Stimulated activated effector memory CD8-positive, alpha-beta T cell treated with anti-CD3 and anti-CD28 coated beads, Interleukin-12 subunit alpha, Interleukin-12 subunit beta, amount 100 ng/mL, for 72 hours (primary cell): ENCODE measurements at regions not wholly inside any gene's neighbourhood (a gene's known extent, or its start where the extent isn't known, plus 50 kb on each side); places are given as distances from the start of the nearest gene placed in this dataset.

Experiments used
- ATAC-seq: fragments of 150-1000 bp; cut with Tn5 transposase; 2 replicates; pipeline ENCODE4 v1.10.0; 2021
- DNase-seq, 2 donors: peaks; one replicate each; pipeline ENCODE4 v3.0.0; 2021 to 2022; ENCODE audit warnings: low spot score in 2 of 2
- H3K27ac Mint-ChIP-seq: one replicate; pipeline ENCODE4 v1.8.0; 2022; ENCODE audit warnings: mild to moderate bottlenecking, mixed read lengths
- H3K36me3 Mint-ChIP-seq: one replicate; pipeline ENCODE4 v1.8.0; 2022; ENCODE audit warnings: mild to moderate bottlenecking, mixed read lengths
- H3K4me1 Mint-ChIP-seq: one replicate; pipeline ENCODE4 v1.8.0; 2022; ENCODE audit warnings: mixed read lengths
- H3K4me3 Mint-ChIP-seq: one replicate; pipeline ENCODE4 v1.8.0; 2022; ENCODE audit warnings: mild to moderate bottlenecking, mixed read lengths
- H3K9me3 Mint-ChIP-seq: one replicate; pipeline ENCODE4 v1.8.0; 2022; ENCODE audit warnings: mixed read lengths

DNA sequence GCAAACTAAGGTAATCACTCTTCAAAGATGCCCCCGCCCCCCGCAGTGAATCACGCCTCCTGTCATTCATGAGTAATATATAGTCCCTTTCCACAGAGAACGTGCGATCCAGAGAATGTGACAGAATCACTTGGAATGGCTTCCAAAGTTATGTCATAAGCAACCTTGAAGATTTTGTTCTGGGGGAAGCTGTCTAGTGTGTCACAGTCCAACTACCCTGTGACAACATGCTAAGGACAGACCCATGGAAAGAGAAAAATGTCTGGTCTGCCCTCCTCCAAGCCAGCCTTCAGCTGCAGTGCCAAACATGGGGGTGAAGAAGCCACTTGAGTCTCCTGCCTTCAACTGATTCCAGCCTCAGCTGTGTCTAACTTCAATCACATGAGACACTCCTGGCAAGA, 259.1 kb downstream of the SS18 start:
- Mint-ChIP-seq H3K27ac (no peak overlapping the region), H3K4me1 (no peaks in the 10 kb centered on the region), H3K9me3 (no peaks in the 10 kb centered on the region), H3K4me3 (no peak overlapping the region), H3K36me3 (no peaks in the 10 kb centered on the region)
- DNase-seq = no peak
- no peak for ATAC-seq

DNA sequence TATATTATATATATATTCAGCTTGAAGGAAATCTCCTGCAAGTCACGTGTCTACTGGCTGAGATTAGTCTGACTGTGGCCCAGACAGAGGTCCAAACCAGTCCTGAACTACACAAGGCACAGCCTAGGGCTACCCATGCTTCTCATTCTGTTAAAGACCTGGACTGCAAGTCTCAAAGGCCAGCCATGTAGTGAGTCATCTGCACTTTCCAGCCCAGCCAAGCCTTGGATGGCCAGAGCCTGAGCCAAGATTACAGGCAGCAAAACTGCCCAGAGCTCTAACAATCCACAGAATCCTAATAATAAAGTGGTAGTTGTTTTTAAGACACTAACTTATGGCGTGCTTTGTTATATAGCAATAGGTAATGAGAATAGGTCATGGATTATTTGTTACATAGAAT, 259.6 kb downstream of the SS18 start:
- no peak for DNase-seq
- no peaks in the 10 kb centered on the region for H3K9me3 Mint-ChIP-seq
- no peaks in the 10 kb centered on the region for H3K36me3 Mint-ChIP-seq
- no peak for ATAC-seq
- H3K4me1 Mint-ChIP-seq = no peaks in the 10 kb centered on the region
- H3K4me3 Mint-ChIP-seq = no peak overlapping the region
- H3K27ac Mint-ChIP-seq = no peak overlapping the region

DNA sequence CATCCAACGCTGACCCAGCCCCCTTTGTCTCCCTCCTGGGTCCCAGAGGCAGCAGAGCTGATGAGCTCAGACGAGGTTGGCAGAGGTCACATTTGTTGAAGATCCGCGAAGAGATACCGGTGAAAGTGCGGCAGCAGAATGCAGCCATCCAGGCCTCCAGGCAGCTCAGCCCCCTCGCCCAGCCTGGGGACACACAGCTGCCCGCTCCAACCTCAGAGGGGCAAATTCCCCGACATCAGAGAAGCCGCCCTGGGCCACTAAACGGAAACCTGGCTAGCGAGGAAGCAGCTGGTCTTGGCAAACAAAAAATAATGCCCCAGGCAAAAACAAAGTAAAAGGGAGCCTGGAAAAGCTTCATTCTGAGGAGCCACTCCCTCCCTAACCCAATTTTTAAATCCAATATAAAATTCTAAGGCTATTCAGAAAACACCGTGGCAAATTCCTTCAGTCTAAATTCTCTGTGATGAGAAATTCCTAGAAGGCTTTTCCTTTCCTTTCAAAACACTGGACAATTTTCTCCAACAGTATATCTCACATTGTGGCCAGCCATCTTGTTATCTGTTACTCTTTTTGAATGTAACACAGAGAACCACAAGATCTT, 262.4 kb downstream of the SS18 start:
- H3K27ac Mint-ChIP-seq = no peak overlapping the region
- no peaks in the 10 kb centered on the region for H3K36me3 Mint-ChIP-seq
- no peak overlapping the region for H3K4me3 Mint-ChIP-seq
- H3K9me3 Mint-ChIP-seq = no peaks in the 10 kb centered on the region
- ATAC-seq (no peak), DNase-seq (no peak)
- H3K4me1 Mint-ChIP-seq = no peaks in the 10 kb centered on the region

DNA sequence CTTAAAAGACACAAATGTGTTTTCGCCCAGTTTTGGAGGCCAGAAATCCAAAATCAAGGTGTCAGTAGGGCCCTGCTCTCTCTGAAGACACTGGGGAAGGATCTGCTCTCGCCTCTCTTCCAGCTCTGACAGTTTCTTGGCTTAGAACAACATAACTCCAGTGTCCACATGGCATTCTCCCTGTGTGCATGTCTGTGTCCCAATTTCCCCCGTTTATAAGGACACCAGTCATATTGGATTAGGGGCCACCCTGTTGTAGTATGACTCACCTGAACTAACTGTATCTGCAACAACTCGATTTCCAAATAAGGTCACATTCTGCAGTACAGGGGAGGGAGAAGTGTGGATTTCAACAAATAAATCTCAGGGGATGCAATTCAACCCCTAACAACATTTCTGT, 263.2 kb downstream of the SS18 start:
- H3K36me3 Mint-ChIP-seq = no peaks in the 10 kb centered on the region
- H3K27ac Mint-ChIP-seq = no peak overlapping the region
- H3K4me3 Mint-ChIP-seq = no peak overlapping the region
- H3K9me3 Mint-ChIP-seq = no peaks in the 10 kb centered on the region
- no peak for ATAC-seq
- H3K4me1 Mint-ChIP-seq = no peaks in the 10 kb centered on the region
- no peak for DNase-seq

DNA sequence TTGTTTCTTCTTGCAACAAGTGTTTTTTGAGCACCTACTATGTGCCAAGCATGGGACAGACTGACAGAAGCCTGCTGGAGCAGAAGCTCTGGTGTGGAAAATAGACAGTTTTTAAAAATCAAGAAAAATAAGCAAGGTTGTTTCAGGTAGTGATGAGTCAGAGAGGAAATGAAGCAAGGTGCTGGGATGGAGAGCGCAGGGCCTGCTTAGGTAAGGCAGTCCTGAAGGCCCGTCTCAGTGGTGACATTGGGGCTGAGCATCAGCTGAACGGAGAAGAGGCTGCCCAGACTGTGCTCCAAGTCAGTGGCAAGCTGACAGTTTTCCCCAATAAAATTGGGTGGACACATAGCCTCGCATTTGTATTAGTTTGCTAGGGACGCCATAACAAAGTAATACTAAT, 263.6 kb downstream of the SS18 start:
- DNase-seq = no peak
- Mint-ChIP-seq H3K27ac (no peak overlapping the region), H3K36me3 (no peaks in the 10 kb centered on the region), H3K9me3 (no peaks in the 10 kb centered on the region), H3K4me1 (no peaks in the 10 kb centered on the region), H3K4me3 (no peak overlapping the region)
- peak; percentile 43 for ATAC-seq

DNA sequence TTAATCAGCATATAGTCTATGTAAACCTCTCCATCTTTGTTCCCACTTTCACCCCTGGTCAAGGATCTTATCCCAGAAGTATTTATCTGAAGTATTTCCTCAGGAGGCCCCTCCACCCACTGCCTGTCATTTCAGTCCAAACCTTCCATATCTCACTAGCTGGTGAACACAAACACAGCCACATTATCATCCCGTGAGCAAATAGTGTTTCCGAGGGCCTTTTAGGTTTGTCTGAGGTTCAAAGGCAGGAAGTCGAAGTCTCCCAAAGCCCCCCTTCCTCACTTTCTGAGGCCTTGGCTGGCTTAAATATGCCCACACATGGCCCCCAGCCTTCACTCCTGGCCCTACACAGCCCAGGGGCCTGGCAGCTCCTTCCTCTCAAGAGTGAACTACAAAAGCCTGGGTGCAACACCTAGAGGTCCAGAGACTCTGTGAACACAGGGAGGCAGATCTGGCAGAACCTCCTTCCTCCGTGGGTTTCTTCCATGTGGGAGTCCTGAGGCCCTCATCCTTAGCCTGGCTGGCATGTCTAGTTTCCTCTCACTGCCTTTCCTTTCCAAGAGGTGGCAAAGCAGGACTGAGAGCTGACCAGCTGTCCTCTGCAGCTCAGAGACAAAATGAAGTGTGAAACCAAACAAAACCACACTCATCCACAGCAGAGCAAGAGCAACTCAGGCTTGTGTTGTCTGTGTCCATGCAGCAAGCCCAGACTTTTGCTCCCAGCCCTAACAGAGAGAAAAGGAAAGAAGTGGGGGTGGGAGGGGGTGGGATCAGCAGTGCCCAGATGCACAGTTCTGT, 264.2 kb downstream of the SS18 start:
- Mint-ChIP-seq H3K4me1 (no peaks in the 10 kb centered on the region), H3K27ac (no peak overlapping the region), H3K36me3 (no peaks in the 10 kb centered on the region), H3K4me3 (no peak overlapping the region), H3K9me3 (no peaks in the 10 kb centered on the region)
- DNase-seq = no peak
- peak; percentile 24 for ATAC-seq

DNA sequence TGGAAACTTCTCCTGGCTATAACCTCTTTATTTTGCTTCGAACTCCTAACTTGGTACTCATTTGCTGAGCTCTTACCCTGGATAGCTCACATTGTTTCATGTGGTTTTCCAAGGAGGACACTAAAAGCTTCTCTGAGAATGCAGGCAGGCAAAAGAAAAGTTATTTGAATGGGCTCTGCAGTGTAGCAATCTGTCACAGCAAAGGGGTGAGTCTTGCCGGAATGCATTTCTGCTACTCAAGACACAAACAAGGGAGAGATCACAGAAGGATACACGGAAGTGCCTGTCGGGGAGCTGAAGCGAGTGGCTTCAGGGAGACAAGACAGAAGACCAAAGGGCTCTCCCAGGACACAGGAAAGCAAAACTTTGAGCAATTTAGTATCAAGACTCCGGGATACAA, 265.4 kb downstream of the SS18 start:
- no peak for DNase-seq
- H3K36me3 Mint-ChIP-seq = no peaks in the 10 kb centered on the region
- no peak overlapping the region for H3K4me3 Mint-ChIP-seq

DNA sequence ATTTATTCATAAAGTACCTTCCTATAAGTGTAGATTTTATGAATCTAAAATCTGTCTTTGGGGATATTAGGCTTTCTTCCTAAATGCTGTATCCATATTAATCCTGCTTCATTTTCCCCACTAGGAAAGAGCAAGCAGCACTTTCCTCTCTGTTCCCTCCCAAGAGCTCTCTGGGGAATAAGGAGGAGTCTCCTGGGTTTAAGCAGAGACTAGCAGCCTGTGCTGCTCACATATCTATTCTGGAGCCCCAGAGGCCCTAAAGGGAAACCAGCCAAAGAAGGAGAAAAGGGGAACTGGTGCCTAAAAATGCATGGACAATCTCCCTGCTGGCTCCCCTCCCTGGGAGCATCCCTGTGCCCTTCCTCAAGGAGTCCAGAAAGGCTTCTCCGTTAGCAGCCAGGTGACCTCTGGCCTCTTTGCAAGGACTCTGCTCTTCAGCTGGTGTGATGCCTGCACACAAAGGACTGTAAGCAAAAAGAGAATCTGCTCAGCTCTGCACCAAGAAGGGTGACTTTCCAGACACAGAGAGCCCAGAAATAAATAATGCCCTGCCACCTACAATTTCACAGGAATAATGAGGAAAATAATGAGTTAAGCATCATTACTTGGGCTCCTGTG, 270.6 kb downstream of the SS18 start:
- no peak overlapping the region for H3K4me3 Mint-ChIP-seq
- H3K27ac Mint-ChIP-seq = no peak overlapping the region
- H3K36me3 Mint-ChIP-seq = no peaks in the 10 kb centered on the region
- peaks cover 8% of the 10 kb centered on the region for H3K4me1 Mint-ChIP-seq
- no peaks in the 10 kb centered on the region for H3K9me3 Mint-ChIP-seq
- no peak for ATAC-seq
- DNase-seq = no peak

More for the DNA sequence above, 265.4 kb downstream of the SS18 start:
- Mint-ChIP-seq H3K9me3 (no peaks in the 10 kb centered on the region), H3K27ac (no peak overlapping the region), H3K4me1 (no peaks in the 10 kb centered on the region)
- no peak for ATAC-seq

DNA sequence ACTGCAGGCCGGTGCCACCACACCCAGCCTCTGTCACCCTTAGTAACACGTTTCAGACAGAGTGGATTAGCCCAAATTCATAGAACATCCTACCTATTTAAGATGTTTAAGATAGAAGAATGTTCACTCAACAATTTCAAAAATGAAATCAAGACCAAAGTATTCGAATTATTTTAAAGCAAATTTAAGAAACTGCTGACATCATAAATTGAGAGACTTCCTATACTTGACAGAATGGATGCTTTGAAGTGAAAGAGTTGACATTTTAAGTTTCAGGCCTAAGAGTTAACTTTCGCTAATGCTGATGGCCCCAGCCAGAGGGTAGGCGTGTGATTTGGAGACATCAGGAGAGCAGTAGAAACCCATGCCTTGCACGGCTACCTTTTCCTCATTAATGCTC, 271.9 kb downstream of the SS18 start:
- H3K9me3 Mint-ChIP-seq = no peaks in the 10 kb centered on the region
- H3K4me1 Mint-ChIP-seq = peaks cover 9% of the 10 kb centered on the region
- H3K4me3 Mint-ChIP-seq = no peak overlapping the region
- H3K27ac Mint-ChIP-seq = no peak overlapping the region
- no peaks in the 10 kb centered on the region for H3K36me3 Mint-ChIP-seq
- no peak for ATAC-seq
- no peak for DNase-seq

DNA sequence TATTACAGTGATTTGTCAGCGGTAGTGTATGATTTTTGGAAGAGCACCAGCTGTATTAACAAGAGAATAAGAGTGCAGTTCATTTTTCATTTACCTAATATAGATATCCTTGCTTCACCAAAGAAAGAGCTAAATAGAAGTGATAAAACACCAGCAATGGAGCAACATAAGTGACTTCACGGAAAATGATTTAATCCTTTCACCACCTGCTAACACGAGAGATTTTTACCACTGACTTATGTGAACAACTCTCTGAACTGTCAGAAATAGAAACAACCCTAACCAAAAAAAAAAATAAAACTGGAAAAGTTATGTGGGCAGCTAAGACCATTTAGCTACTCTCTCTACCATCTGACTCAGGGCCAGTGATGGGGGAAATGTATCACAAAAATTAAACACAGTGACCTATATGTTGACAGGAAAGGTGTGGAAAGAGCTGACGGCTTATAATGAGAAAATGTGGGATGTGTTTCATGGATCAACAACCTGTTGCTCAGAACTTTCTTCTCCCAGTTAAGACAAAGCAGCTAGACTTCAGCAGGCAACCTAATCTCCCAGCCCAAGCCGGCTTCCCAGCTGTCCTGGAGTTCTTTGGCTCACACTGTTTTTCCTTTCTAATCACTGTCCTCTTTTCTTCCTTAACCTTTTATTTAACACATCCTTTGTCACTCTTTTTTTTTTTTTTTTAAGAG, 272.7 kb downstream of the SS18 start:
- no peak for DNase-seq
- no peaks in the 10 kb centered on the region for H3K36me3 Mint-ChIP-seq
- H3K9me3 Mint-ChIP-seq = no peaks in the 10 kb centered on the region
- no peak overlapping the region for H3K4me3 Mint-ChIP-seq
- H3K27ac Mint-ChIP-seq = no peak overlapping the region
- H3K4me1 Mint-ChIP-seq = peaks cover 9% of the 10 kb centered on the region
- no peak for ATAC-seq

DNA sequence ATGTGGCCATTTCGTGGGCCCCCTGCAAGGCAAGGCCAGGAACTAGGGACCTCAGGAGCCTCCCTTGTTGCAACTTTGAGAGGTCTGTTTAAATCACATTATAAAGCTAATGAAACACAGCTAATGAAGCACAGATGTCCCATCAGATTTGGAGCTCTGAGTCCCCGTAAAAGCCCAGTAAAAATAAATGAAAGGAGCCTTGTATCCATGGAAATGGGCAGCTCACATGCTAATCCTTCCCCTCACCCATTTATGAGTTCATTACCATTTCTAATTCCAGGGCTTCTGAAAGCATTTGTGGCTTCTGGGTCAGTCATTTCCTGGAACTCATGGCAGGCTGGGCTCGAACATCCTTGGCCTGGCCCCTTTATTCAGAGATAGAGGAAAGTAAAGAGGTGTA, 274.8 kb downstream of the SS18 start:
- H3K9me3 Mint-ChIP-seq = no peaks in the 10 kb centered on the region
- ATAC-seq = no peak
- H3K4me3 Mint-ChIP-seq = no peak overlapping the region
- DNase-seq = no peak
- peak overlapping the region; percentile 18 for H3K27ac Mint-ChIP-seq
- H3K4me1 Mint-ChIP-seq = peaks cover 9% of the 10 kb centered on the region
- no peaks in the 10 kb centered on the region for H3K36me3 Mint-ChIP-seq

DNA sequence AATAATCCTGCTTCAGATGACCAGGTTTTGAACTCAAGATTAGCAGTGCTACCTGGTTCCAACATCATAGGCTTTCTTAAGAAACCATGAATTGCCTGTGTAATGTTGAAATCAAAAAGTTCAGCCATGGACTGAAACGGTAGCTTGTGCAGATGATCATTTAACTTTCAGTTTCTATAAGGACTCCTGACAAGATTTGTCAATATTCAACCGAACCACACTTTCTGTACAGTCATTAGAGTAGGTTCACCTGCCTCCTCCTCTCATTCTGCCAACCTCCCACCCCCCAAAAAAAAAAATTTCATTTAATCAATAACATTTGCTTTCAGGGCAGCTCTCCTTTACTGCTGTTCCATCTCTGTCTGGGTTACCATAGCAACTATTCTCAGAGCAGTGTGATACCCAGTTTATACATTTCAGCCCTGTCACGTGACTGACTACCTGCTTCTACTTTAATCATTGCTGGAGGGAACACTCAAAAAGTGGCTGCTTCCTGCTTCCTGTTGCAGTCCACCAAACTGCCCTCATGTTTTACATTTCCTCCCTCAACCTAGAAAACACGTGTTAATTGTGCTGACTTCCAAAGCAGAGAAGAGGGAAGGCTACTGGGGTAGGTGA, 275.5 kb downstream of the SS18 start:
- H3K4me1 Mint-ChIP-seq = peaks cover 9% of the 10 kb centered on the region
- no peaks in the 10 kb centered on the region for H3K36me3 Mint-ChIP-seq
- ATAC-seq = peak; percentile 60
- peak overlapping the region; percentile 18 for H3K27ac Mint-ChIP-seq
- no peak for DNase-seq
- H3K4me3 Mint-ChIP-seq = no peak overlapping the region
- no peaks in the 10 kb centered on the region for H3K9me3 Mint-ChIP-seq

DNA sequence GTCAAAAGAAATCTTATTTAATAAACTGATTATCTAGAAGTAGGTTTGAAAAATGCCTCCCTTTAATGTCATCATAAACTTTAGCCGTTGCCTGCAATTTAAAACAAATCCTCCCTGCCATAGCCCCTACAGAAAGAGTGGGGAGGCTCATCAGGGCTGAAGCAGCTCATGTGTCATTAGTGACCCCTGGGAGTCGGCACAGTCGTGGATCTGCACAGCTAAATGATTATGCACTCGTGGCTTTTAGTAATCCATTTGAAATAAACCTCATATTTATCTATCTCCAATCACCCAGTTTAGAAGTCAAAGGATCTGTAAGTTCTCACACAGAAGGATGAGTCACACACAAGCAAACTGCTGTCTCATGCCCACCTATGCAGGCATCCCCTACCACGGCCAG, 277.3 kb downstream of the SS18 start:
- Mint-ChIP-seq H3K9me3 (no peaks in the 10 kb centered on the region), H3K4me1 (peaks cover 9% of the 10 kb centered on the region), H3K4me3 (no peak overlapping the region), H3K27ac (no peak overlapping the region), H3K36me3 (no peaks in the 10 kb centered on the region)
- no peak for ATAC-seq
- no peak for DNase-seq

DNA sequence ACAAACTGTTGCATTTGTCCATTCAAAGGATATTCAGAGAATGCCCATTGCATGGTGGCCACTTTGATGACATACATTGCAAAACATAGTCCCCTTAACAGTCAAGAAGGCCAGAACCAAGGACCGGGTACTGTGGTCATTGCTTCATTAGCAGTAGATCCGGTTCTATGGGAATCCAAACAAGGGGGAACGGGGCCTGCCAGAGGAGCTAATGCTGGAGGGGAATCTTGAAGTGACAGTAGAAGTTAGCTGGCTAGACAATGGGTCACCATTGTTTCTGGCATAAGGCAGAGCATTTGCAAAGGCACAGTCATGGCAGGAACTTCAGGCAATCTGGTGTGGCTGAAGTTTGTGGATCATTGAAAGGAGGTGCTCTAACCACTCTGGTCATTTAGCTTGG, 279.7 kb downstream of the SS18 start:
- no peak for DNase-seq
- no peak overlapping the region for H3K27ac Mint-ChIP-seq
- H3K9me3 Mint-ChIP-seq = no peaks in the 10 kb centered on the region
- H3K36me3 Mint-ChIP-seq = no peaks in the 10 kb centered on the region
- peaks cover 9% of the 10 kb centered on the region for H3K4me1 Mint-ChIP-seq
- ATAC-seq = no peak
- no peak overlapping the region for H3K4me3 Mint-ChIP-seq

DNA sequence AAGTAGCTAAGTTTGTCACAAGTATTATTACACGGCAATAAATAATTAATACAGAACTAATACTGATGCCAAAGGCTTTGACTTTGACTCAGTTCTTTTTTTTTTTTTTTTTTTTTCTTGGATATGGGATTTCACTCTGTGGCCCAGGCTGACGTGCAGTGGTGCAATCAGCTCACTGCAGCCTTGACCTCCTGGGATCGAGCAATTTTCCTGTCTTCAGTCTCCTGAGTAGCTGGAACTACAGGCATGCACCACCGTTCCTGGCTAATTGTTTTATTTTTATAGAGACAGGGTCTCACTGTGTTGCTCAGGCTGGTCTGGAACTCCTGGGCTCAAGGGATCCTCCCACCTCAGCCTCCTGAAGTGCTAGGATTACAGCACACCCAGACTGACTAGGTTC, 284.5 kb downstream of the SS18 start:
- no peaks in the 10 kb centered on the region for H3K9me3 Mint-ChIP-seq

More for the DNA sequence above, 284.5 kb downstream of the SS18 start:
- Mint-ChIP-seq H3K36me3 (no peaks in the 10 kb centered on the region), H3K27ac (no peak overlapping the region), H3K4me3 (no peak overlapping the region), H3K4me1 (no peaks in the 10 kb centered on the region)
- no peak for ATAC-seq
- DNase-seq = no peak
